HepG2 (cell line): ENCODE measurements at regions not wholly inside any gene's neighbourhood (a gene's known extent, or its start where the extent isn't known, plus 50 kb on each side); places are given as distances from the start of the nearest gene placed in this dataset.

ENCODE experiments used
- ATAC-seq: fragments of 200-7000 bp; cut with Tn5 transposase; 3 replicates; pipeline ENCODE4 v1.9.1; 2020; ENCODE audit warnings: mild to moderate bottlenecking, moderate library complexity
- BruUV-seq: library from RNA; stranded (reverse); fragments of 400-500 nt; replicated peaks from 2 replicates; lab custom pipeline; 2021; lab: Mats Ljungman, UMichigan
- CTCF ChIA-PET: fragments of 300-600 bp; formaldehyde crosslinking; extraction: SDS; loops from one replicate; lab custom pipeline; 2021; ENCODE audit warnings: low total read pairs, inconsistent platforms, low intra/inter-chr PET ratio; lab: Yijun Ruan, JAX
- POLR2A ChIA-PET: fragments of 350-600 bp; sonication (Branson Sonifier 250); formaldehyde crosslinking; loops from one replicate; lab custom pipeline; 2020; ENCODE audit warnings: antibody characterized with exemption, inconsistent platforms; lab: Yijun Ruan, JAX
- DNase-seq: peaks from one replicate; pipeline ENCODE4 v3.0.0-alpha.2; 2015; ENCODE audit warnings: low spot score
- FAIRE-seq: peaks from 3 replicates; lab custom pipeline; 2011; peaks lifted over from hg19 to GRCh38; lab: Jason Lieb, UNC
- H2AFZ ChIP-seq: one replicate; pipeline ENCODE4 v1.6.1; 2011; ENCODE audit warnings: low read length, inconsistent platforms
- H3K27ac ChIP-seq: fragments of 300-600 bp; 3 replicates; pipeline ENCODE4 v1.8.0; 2011; ENCODE audit warnings: mixed run types, mild to moderate bottlenecking, mixed read lengths, low read length, inconsistent platforms; ENCODE audit not compliant: insufficient read depth; ENCODE audit errors: extremely low read length
- H3K27me3 ChIP-seq, 2 experiments: fragments of 200-600 bp in 1 of 2; 2 replicates in 1 of 2; 3 replicates in 1 of 2; pipeline versions ENCODE4 v1.6.0 to v1.8.0; 2011; ENCODE audit warnings: low read length in 2 of 2, mild to moderate bottlenecking in 2 of 2, moderate library complexity in 2 of 2, inconsistent platforms in 1 of 2; ENCODE audit not compliant: insufficient read depth in 2 of 2, control insufficient read depth in 1 of 2
- H3K36me3 ChIP-seq, 2 experiments: fragments of 200-600 bp in 1 of 2; replicated peaks in 1 of 2; 2 replicates in 1 of 2; 3 replicates in 1 of 2; pipeline versions ENCODE4 v1.5.1 to v1.8.0; 2011; ENCODE audit warnings: low read length in 2 of 2, inconsistent platforms in 1 of 2; ENCODE audit not compliant: insufficient read depth in 2 of 2, control insufficient read depth in 1 of 2
- H3K4me1 ChIP-seq: 2 replicates; pipeline ENCODE4 v1.5.1; 2012; ENCODE audit warnings: low read length, inconsistent platforms; ENCODE audit not compliant: insufficient read depth
- H3K4me2 ChIP-seq: 2 replicates; pipeline ENCODE4 v1.6.0; 2011; ENCODE audit warnings: low read depth, low read length, inconsistent platforms
- H3K4me3 ChIP-seq, 3 experiments: fragments of 200-600 bp in 1 of 3; sonication (generic), shearing (Covaris generic) in 1 of 3; replicated peaks in 1 of 3; 2 replicates each; pipeline ENCODE4 v1.5.1; 2011 to 2016; ENCODE audit warnings: low read length in 3 of 3, inconsistent platforms in 2 of 3, low read depth in 2 of 3, mild to moderate bottlenecking in 2 of 3, control low read depth in 1 of 3, mixed read lengths in 1 of 3; ENCODE audit not compliant: insufficient read depth in 1 of 3
- H3K79me2 ChIP-seq: one replicate; pipeline ENCODE4 v1.6.1; 2011; ENCODE audit warnings: low read length, inconsistent platforms; ENCODE audit not compliant: insufficient read depth
- H3K9ac ChIP-seq: 2 replicates; pipeline ENCODE4 v1.6.0; 2011; ENCODE audit warnings: mild to moderate bottlenecking, low read depth, low read length, inconsistent platforms; ENCODE audit not compliant: insufficient read depth
- H3K9me3 ChIP-seq: 2 replicates; pipeline ENCODE4 v1.5.1; 2012; ENCODE audit warnings: mild to moderate bottlenecking, low read length
- H4K20me1 ChIP-seq: 2 replicates; pipeline ENCODE4 v1.6.0; 2011; ENCODE audit warnings: inconsistent platforms, mild to moderate bottlenecking, low read length, moderate library complexity; ENCODE audit not compliant: insufficient read depth
- GMEB2 ChIP-seq: IDR thresholded peaks from 2 replicates; pipeline ENCODE4 v1.6.1; 2016; ENCODE audit warnings: missing biosample characterization, missing genetic modification reagents, low read depth
- MLXIP ChIP-seq: sonication (generic); formaldehyde crosslinking; IDR thresholded peaks from 2 replicates; pipeline ENCODE4 v1.9.0; 2021; ENCODE audit warnings: missing genetic modification reagents, borderline replicate concordance
- NFE2 ChIP-seq: sonication (generic); formaldehyde crosslinking; IDR thresholded peaks from 2 replicates; pipeline ENCODE4 v1.4.0; 2020; ENCODE audit warnings: missing genetic modification reagents
- SAFB2 ChIP-seq: sonication (generic); formaldehyde crosslinking; IDR thresholded peaks from 2 replicates; pipeline ENCODE4 v1.5.1; 2020; ENCODE audit warnings: missing genetic modification reagents, low read depth, mild to moderate bottlenecking, borderline replicate concordance
- TOE1 ChIP-seq: sonication (generic); formaldehyde crosslinking; IDR thresholded peaks from 2 replicates; pipeline ENCODE4 v1.4.0; 2020; ENCODE audit warnings: mild to moderate bottlenecking, missing genetic modification reagents
- ZFP36L2 ChIP-seq: sonication (generic); formaldehyde crosslinking; IDR thresholded peaks from 2 replicates; pipeline ENCODE4 v1.4.0; 2020; ENCODE audit warnings: missing genetic modification reagents
- ZNF20 ChIP-seq: sonication (generic); formaldehyde crosslinking; IDR thresholded peaks from 2 replicates; pipeline ENCODE4 v1.4.0; 2020; ENCODE audit warnings: mild to moderate bottlenecking, moderate library complexity, missing genetic modification reagents
- ZNF33B ChIP-seq: sonication (generic); formaldehyde crosslinking; IDR thresholded peaks from 2 replicates; pipeline ENCODE4 v1.5.1; 2020; ENCODE audit warnings: mild to moderate bottlenecking, missing genetic modification reagents
- ZNF383 ChIP-seq: sonication (generic); formaldehyde crosslinking; IDR thresholded peaks from 2 replicates; pipeline ENCODE4 v1.4.0; 2020; ENCODE audit warnings: missing genetic modification reagents, mild to moderate bottlenecking, borderline replicate concordance
- WGBS: methylation state at CpG from one replicate; pipeline ENCODE4 v1.1.6; 2017; ENCODE audit warnings: low lambda C conversion rate; 5-methylcytosine and 5-hydroxymethylcytosine counted together
- in situ Hi-C: cut with HindIII; loops from 2 replicates; pipeline ENCODE4 v1.10.0; 2017; ENCODE audit warnings: low pct_unique_long_range_greater_than_20kb; ENCODE audit not compliant: extremely low pct_ligation_motif_present
- intact Hi-C: fragments of 100-400 bp; cut with micrococcal nuclease; formaldehyde crosslinking; loops from one replicate; pipeline ENCODE4 v1.10.0; 2022; ENCODE audit not compliant: unreplicated experiment
- TF ChIP-seq, protein P1 (sequence below): sonication (generic); formaldehyde crosslinking; IDR thresholded peaks from 2 replicates; pipeline ENCODE4 v1.8.0; 2022; ENCODE audit warnings: mild to moderate bottlenecking, missing genetic modification reagents; ENCODE audit not compliant: insufficient replicate concordance
- TF ChIP-seq, protein P2 (sequence below): sonication (generic); formaldehyde crosslinking; IDR thresholded peaks from 2 replicates; pipeline ENCODE4 v1.5.1; 2020; ENCODE audit warnings: mild to moderate bottlenecking, missing genetic modification reagents, borderline replicate concordance

GRCh38 chr4:189786447-189786846, 154.2 kb upstream of the FRG1 start:
- ATAC-seq: no peak
- H3K79me2 ChIP-seq: no peaks in the 10 kb centered on the region
- peaks cover 0 to 15% of the 10 kb centered on the region in 2 experiments; a peak in 1 of 5 replicates for H3K27me3 ChIP-seq
- WGBS: 0% methylated on average over 5 of the region's 5 CpGs
- POLR2A ChIA-PET: no interaction called here
- no peaks in the 10 kb centered on the region for H3K36me3 ChIP-seq
- no peak overlapping the region for H3K9ac ChIP-seq
- H3K4me1 ChIP-seq: no peaks in the 10 kb centered on the region
- in situ Hi-C loops (no loop called here), intact Hi-C loops (no loop called here)
- H4K20me1 ChIP-seq: no peaks in the 10 kb centered on the region
- no peak for DNase-seq
- no peak overlapping the region for H3K4me2 ChIP-seq
- H2AFZ ChIP-seq: no peak overlapping the region
- H3K27ac ChIP-seq: no peak overlapping the region
- H3K9me3 ChIP-seq: no peaks in the 10 kb centered on the region
- CTCF ChIA-PET: no interaction called here
- no TSS peak for BruUV-seq
- no peak for FAIRE-seq
- H3K4me3 ChIP-seq: no peak overlapping the region
- TF ChIP-seq GMEB2 (CRISPR knock-in tag): no peak
- no peak for TF ChIP-seq TOE1
- TF ChIP-seq, protein P1, sequence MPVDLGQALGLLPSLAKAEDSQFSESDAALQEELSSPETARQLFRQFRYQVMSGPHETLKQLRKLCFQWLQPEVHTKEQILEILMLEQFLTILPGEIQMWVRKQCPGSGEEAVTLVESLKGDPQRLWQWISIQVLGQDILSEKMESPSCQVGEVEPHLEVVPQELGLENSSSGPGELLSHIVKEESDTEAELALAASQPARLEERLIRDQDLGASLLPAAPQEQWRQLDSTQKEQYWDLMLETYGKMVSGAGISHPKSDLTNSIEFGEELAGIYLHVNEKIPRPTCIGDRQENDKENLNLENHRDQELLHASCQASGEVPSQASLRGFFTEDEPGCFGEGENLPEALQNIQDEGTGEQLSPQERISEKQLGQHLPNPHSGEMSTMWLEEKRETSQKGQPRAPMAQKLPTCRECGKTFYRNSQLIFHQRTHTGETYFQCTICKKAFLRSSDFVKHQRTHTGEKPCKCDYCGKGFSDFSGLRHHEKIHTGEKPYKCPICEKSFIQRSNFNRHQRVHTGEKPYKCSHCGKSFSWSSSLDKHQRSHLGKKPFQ: no peak
- TF ChIP-seq ZNF383 (CRISPR knock-in tag): no peak
- no peak for TF ChIP-seq ZFP36L2
- no peak for TF ChIP-seq MLXIP (CRISPR knock-in tag)
- TF ChIP-seq ZNF20 (CRISPR knock-in tag): no peak
- TF ChIP-seq NFE2 (CRISPR knock-in tag): no peak
- TF ChIP-seq ZNF33B: no peak
- TF ChIP-seq SAFB2 (CRISPR knock-in tag): no peak
- TF ChIP-seq, protein P2, sequence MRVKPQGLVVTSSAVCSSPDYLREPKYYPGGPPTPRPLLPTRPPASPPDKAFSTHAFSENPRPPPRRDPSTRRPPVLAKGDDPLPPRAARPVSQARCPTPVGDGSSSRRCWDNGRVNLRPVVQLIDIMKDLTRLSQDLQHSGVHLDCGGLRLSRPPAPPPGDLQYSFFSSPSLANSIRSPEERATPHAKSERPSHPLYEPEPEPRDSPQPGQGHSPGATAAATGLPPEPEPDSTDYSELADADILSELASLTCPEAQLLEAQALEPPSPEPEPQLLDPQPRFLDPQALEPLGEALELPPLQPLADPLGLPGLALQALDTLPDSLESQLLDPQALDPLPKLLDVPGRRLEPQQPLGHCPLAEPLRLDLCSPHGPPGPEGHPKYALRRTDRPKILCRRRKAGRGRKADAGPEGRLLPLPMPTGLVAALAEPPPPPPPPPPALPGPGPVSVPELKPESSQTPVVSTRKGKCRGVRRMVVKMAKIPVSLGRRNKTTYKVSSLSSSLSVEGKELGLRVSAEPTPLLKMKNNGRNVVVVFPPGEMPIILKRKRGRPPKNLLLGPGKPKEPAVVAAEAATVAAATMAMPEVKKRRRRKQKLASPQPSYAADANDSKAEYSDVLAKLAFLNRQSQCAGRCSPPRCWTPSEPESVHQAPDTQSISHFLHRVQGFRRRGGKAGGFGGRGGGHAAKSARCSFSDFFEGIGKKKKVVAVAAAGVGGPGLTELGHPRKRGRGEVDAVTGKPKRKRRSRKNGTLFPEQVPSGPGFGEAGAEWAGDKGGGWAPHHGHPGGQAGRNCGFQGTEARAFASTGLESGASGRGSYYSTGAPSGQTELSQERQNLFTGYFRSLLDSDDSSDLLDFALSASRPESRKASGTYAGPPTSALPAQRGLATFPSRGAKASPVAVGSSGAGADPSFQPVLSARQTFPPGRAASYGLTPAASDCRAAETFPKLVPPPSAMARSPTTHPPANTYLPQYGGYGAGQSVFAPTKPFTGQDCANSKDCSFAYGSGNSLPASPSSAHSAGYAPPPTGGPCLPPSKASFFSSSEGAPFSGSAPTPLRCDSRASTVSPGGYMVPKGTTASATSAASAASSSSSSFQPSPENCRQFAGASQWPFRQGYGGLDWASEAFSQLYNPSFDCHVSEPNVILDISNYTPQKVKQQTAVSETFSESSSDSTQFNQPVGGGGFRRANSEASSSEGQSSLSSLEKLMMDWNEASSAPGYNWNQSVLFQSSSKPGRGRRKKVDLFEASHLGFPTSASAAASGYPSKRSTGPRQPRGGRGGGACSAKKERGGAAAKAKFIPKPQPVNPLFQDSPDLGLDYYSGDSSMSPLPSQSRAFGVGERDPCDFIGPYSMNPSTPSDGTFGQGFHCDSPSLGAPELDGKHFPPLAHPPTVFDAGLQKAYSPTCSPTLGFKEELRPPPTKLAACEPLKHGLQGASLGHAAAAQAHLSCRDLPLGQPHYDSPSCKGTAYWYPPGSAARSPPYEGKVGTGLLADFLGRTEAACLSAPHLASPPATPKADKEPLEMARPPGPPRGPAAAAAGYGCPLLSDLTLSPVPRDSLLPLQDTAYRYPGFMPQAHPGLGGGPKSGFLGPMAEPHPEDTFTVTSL: no peak
